HFFc6 (cell line): ENCODE measurements at regions not wholly inside any gene's neighbourhood (a gene's known extent, or its start where the extent isn't known, plus 50 kb on each side); places are given as distances from the start of the nearest gene placed in this dataset.

ENCODE experiments used
- DNase-seq: peaks from one replicate; pipeline ENCODE4 v3.0.0-alpha.2; 2018
- H3K27ac Mint-ChIP-seq: 2 replicates; pipeline ENCODE4 v1.8.0; 2020; ENCODE audit warnings: mild to moderate bottlenecking, mixed read lengths
- H3K27me3 Mint-ChIP-seq: 2 replicates; pipeline ENCODE4 v1.8.0; 2021; ENCODE audit warnings: mild to moderate bottlenecking, moderate library complexity, mixed read lengths; ENCODE audit not compliant: insufficient read depth
- H3K36me3 Mint-ChIP-seq: 2 replicates; pipeline ENCODE4 v1.8.0; 2021; ENCODE audit warnings: low read depth, mixed read lengths
- H3K4me1 Mint-ChIP-seq: 2 replicates; pipeline ENCODE4 v1.8.0; 2020; ENCODE audit warnings: low read depth, mixed read lengths
- H3K4me3 Mint-ChIP-seq: 2 replicates; pipeline ENCODE4 v1.8.0; 2020; ENCODE audit warnings: mild to moderate bottlenecking, moderate library complexity, mixed read lengths
- H3K9me3 Mint-ChIP-seq: 2 replicates; pipeline ENCODE4 v1.8.0; 2020; ENCODE audit warnings: mild to moderate bottlenecking, mixed read lengths
- CTCF ChIP-seq: fragments of 200-600 bp; sonication (generic); IDR thresholded peaks from 2 replicates; pipeline ENCODE4 v1.5.0; 2021; ENCODE audit warnings: antibody characterized with exemption, mild to moderate bottlenecking

- Mint-ChIP-seq H3K36me3 (peaks cover 7% of the 10 kb centered on the region; the same call in 1 of the 2 replicates), H3K4me1 (no peaks in the 10 kb centered on the region), H3K9me3 (peaks cover 36% of the 10 kb centered on the region), H3K4me3 (no peak overlapping the region), H3K27ac (no peak overlapping the region), H3K27me3 (no peaks in the 10 kb centered on the region; the same call in 1 of the 2 replicates)
- DNase-seq, result no peak
- no peak for TF ChIP-seq CTCF
Measured at GRCh38 chr3:8143186-8143585, 358.4 kb upstream of the LMCD1 start.

- TF ChIP-seq CTCF, result no peak
- no peak for DNase-seq
- no peak overlapping the region for H3K27ac Mint-ChIP-seq
- H3K36me3 Mint-ChIP-seq, result peaks cover 7% of the 10 kb centered on the region; the same call in 1 of the 2 replicates
- peaks cover 38% of the 10 kb centered on the region for H3K9me3 Mint-ChIP-seq
- H3K4me1 Mint-ChIP-seq, result no peaks in the 10 kb centered on the region
- H3K4me3 Mint-ChIP-seq, result no peak overlapping the region
- H3K27me3 Mint-ChIP-seq, result no peaks in the 10 kb centered on the region; the same call in 1 of the 2 replicates
Measured at GRCh38 chr3:8145661-8146060, 356.0 kb upstream of the LMCD1 start.

- Mint-ChIP-seq H3K4me1 (no peaks in the 10 kb centered on the region), H3K36me3 (peaks cover 7% of the 10 kb centered on the region; the same call in 1 of the 2 replicates), H3K27me3 (no peaks in the 10 kb centered on the region), H3K9me3 (peaks cover 27% of the 10 kb centered on the region), H3K27ac (no peak overlapping the region), H3K4me3 (no peak overlapping the region)
- no peak for TF ChIP-seq CTCF
- DNase-seq, result no peak
Measured at GRCh38 chr3:8147711-8148110, 353.9 kb upstream of the LMCD1 start.

DNA sequence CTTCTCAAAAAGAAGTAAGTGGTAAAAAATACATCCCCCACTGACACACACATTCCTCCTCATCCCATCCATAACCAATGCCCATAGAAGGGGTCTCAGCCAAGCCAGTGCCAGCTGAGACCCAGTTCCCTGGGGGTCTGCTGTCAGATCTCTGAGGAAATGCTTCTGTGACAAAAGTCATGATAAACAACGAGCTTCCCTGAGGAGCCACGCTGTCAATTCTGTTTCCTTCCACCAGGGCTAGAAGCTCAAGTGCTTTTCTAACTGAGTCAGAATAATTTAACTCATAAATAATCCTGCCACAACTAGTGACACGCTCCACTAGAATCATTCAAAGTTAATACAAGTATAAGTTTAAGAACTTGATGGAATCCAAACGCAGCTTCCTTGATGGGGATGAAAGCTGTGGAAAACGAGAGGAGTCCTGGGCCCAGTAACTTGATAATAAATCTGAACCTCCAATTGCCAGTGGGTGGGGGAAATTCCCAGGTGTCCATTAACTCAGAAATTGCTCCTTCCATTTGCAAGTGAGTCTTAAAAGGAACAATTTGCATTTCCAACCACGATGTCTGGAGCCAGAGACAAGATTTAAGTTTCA, 348.7 kb upstream of the LMCD1 start:
- Mint-ChIP-seq H3K27me3 (no peaks in the 10 kb centered on the region; the same call in 1 of the 2 replicates), H3K4me3 (no peak overlapping the region), H3K27ac (no peak overlapping the region), H3K36me3 (no peaks in the 10 kb centered on the region; the same call in 1 of the 2 replicates), H3K9me3 (peaks cover 25% of the 10 kb centered on the region), H3K4me1 (no peaks in the 10 kb centered on the region)
- TF ChIP-seq CTCF, result no peak
- DNase-seq, result no peak

DNA sequence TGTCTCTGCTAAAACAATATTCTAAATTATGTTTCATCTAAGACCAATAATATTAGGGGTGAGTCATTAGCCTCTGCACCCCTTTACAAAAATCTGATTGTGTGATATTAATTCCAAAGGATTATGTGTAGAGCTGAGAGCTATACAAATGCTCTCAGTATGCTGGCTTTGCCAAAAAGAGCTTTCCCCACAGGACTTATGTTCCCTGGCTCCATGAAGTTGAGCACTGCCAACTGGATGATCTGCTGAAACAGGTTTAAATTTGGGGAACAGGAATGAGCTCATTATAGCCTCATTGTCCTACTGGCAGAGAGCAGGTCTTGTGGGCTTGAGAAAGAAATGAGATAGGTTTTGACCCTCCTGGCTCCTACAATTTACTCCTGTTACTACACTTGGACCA, 347.8 kb upstream of the LMCD1 start:
- peaks cover 31% of the 10 kb centered on the region for H3K9me3 Mint-ChIP-seq

More for the DNA sequence above, 347.8 kb upstream of the LMCD1 start:
- Mint-ChIP-seq H3K27me3 (peaks cover 2% of the 10 kb centered on the region; the same call in 1 of the 2 replicates), H3K36me3 (no peaks in the 10 kb centered on the region; the same call in 1 of the 2 replicates), H3K4me3 (no peak overlapping the region), H3K27ac (no peak overlapping the region), H3K4me1 (no peaks in the 10 kb centered on the region)
- no peak for TF ChIP-seq CTCF
- no peak for DNase-seq
